SK-N-MC (cell line): ENCODE measurements at regions not wholly inside any gene's neighbourhood (a gene's known extent, or its start where the extent isn't known, plus 50 kb on each side); places are given as distances from the start of the nearest gene placed in this dataset.

Experiments used
- DNase-seq: peaks from one replicate; pipeline ENCODE4 v3.0.0-alpha.2; 2011; ENCODE audit warnings: low read depth, low spot score
- H3K27ac ChIP-seq: fragments of 200-600 bp; sonication (generic); 2 replicates; pipeline ENCODE4 v1.5.1; 2016; ENCODE audit warnings: mixed run types
- H3K36me3 ChIP-seq: fragments of 200-600 bp; sonication (generic); 2 replicates; pipeline ENCODE4 v1.6.1; 2017; ENCODE audit warnings: antibody characterized with exemption, low read length, mixed read lengths; ENCODE audit not compliant: insufficient read depth
- H3K4me3 ChIP-seq: fragments of 200-600 bp; sonication (generic); 2 replicates; pipeline ENCODE4 v1.5.1; 2016
- H3K9ac ChIP-seq: fragments of 200-600 bp; sonication (generic); 2 replicates; pipeline ENCODE4 v1.8.0; 2017; ENCODE audit warnings: mixed run types, mixed read lengths; ENCODE audit not compliant: insufficient read length
- H3K9me3 ChIP-seq: fragments of 200-600 bp; sonication (generic); 2 replicates; pipeline ENCODE4 v1.6.1; 2017; ENCODE audit warnings: low read depth, mild to moderate bottlenecking, antibody characterized with exemption, low read length, moderate library complexity, mixed read lengths
- EZH2 ChIP-seq: fragments of 200-600 bp; sonication (generic); IDR thresholded peaks from one replicate; pipeline ENCODE4 v1.6.1; 2017; ENCODE audit warnings: antibody characterized with exemption
- FOXP2 ChIP-seq: optimal IDR thresholded peaks from 2 replicates; pipeline ENCODE3; 2011; ENCODE audit warnings: mild to moderate bottlenecking, moderate library complexity; ENCODE audit not compliant: insufficient read depth; ENCODE audit errors: extremely low read length, control extremely low read depth
- POLR2AphosphoS5 ChIP-seq: IDR thresholded peaks from 2 replicates; pipeline ENCODE4 v1.6.1; 2012; ENCODE audit warnings: mild to moderate bottlenecking, low read depth, low read length, borderline replicate concordance

GRCh38 chr1:98471633-98472032 is 189.9 kb upstream of the SNX7 start:
- H3K4me3 ChIP-seq, result no peak overlapping the region
- TF ChIP-seq POLR2AphosphoS5, result no peak
- no peak for TF ChIP-seq FOXP2
- no peak for TF ChIP-seq EZH2
- no peak overlapping the region for H3K27ac ChIP-seq
- no peak for DNase-seq
- no peak overlapping the region for H3K9ac ChIP-seq
- H3K36me3 ChIP-seq, result no peaks in the 10 kb centered on the region
- no peaks in the 10 kb centered on the region for H3K9me3 ChIP-seq

- no peak for TF ChIP-seq FOXP2
- Histone ChIP-seq H3K9me3 (no peaks in the 10 kb centered on the region), H3K9ac (no peak overlapping the region), H3K36me3 (no peaks in the 10 kb centered on the region), H3K4me3 (no peak overlapping the region), H3K27ac (no peak overlapping the region)
- DNase-seq, result peak; percentile 66
Observed at GRCh38 chr1:98468111-98468717, 193.3 kb upstream of the SNX7 start.

DNA sequence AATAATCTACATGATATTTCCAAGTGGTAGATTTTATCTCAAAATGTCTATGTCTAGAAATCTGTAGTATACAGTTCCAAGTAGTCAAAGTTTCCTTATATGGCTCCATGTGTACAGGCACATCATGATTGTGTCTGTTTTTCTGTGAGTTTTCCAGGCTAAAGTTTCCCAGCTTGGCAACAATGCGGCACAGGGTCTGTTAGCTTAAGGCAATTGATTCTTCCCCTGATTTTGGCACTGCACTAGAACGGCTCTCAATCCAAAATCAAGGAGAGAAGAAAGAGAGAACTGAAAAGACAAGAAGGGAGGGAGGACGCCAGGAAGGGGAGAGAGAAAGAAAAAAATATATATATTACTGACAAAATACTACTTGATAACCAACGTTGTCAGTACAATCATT is 193.9 kb upstream of the SNX7 start:
- H3K9ac ChIP-seq, result peak overlapping the region; percentile 2
- H3K27ac ChIP-seq, result no peak overlapping the region
- no peaks in the 10 kb centered on the region for H3K36me3 ChIP-seq
- no peaks in the 10 kb centered on the region for H3K9me3 ChIP-seq
- DNase-seq, result no peak
- H3K4me3 ChIP-seq, result no peak overlapping the region
- TF ChIP-seq EZH2 (no peak), FOXP2 (no peak), POLR2AphosphoS5 (no peak)

- H3K4me3 ChIP-seq, result no peak overlapping the region
- no peak for DNase-seq
- H3K9ac ChIP-seq, result no peak overlapping the region
- no peak overlapping the region for H3K27ac ChIP-seq
- H3K36me3 ChIP-seq, result no peaks in the 10 kb centered on the region
- no peaks in the 10 kb centered on the region for H3K9me3 ChIP-seq
- TF ChIP-seq POLR2AphosphoS5, result no peak
Observed at GRCh38 chr1:98467122-98467521, 194.4 kb upstream of the SNX7 start.

DNA sequence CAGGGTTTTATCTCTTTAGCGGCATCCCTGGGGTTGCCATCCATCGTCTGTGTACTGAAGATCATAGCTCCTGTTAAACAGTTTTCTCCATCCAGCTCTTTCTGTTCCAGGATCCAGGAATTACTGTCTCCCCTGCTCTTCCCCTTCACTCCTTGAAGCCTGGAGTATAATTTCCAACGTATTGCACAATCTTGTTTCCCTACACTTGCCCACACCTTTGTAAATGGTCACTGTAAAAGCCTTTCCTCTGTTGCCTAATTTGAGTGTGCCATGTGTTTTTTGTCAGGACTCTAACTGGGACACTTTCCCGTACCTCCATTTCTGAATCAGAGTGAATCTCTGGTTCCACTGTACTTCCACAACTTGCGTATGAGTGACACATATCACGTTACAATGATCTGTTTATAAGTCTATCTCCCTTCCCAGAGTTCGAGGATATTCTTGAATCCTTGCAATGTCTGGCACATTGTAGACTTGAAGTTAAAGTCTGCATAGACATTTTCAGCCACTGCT is 199.6 kb upstream of the SNX7 start:
- Histone ChIP-seq H3K4me3 (no peak overlapping the region), H3K9ac (no peak overlapping the region), H3K27ac (no peak overlapping the region), H3K9me3 (no peaks in the 10 kb centered on the region), H3K36me3 (no peaks in the 10 kb centered on the region)
- DNase-seq, result no peak
- TF ChIP-seq FOXP2 (no peak), POLR2AphosphoS5 (no peak), EZH2 (no peak)

DNA sequence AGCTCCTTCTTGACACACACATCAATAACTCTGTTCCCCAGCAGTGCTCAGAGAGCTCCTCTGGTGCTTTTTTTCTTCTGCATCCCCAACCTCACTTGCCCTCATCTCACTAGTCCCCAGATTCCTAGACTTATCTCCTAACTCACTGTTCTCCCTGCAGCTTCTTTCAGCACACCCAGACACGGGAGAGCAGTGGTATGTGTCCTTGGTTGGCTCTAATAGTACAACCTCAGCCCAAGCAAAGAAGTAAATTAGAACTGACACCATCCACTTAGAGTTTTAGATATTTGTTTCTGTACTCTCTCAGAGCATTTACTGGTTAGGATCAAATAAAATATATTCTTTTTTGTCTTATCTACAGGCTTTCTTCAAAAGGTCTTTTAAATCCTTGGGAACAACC is 201.4 kb upstream of the SNX7 start:
- no peaks in the 10 kb centered on the region for H3K9me3 ChIP-seq
- H3K36me3 ChIP-seq, result no peaks in the 10 kb centered on the region
- no peak overlapping the region for H3K27ac ChIP-seq
- H3K9ac ChIP-seq, result no peak overlapping the region
- no peak overlapping the region for H3K4me3 ChIP-seq
- DNase-seq, result no peak
- TF ChIP-seq EZH2 (no peak), FOXP2 (no peak), POLR2AphosphoS5 (no peak)

DNA sequence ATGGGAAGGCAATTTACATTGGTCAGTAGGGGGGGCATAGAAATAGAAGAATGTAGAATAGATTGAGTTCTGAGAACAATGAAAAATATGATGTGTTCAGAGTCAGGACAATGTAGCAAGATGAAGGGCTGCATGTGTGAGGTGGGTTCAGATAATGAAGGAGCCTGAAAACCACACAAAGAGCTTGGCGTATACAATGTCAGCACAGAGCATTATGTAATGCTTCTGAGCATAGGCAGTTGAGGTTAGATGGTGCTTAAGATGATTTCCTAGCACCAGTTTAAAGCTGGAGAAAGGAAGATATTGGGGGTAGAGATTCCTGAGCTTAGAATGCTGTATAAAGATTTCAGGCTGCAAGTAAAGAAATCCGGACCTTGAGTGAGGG is 202.0 kb upstream of the SNX7 start:
- no peak overlapping the region for H3K9ac ChIP-seq
- H3K36me3 ChIP-seq, result no peaks in the 10 kb centered on the region
- no peak overlapping the region for H3K27ac ChIP-seq
- no peaks in the 10 kb centered on the region for H3K9me3 ChIP-seq
- no peak for TF ChIP-seq POLR2AphosphoS5
- no peak for TF ChIP-seq FOXP2
- TF ChIP-seq EZH2, result no peak
- DNase-seq, result no peak
- H3K4me3 ChIP-seq, result no peak overlapping the region

GRCh38 chr1:98458511-98459485 is 202.7 kb upstream of the SNX7 start:
- H3K4me3 ChIP-seq, result no peak overlapping the region
- H3K36me3 ChIP-seq, result no peaks in the 10 kb centered on the region

More at GRCh38 chr1:98458511-98459485, 202.7 kb upstream of the SNX7 start:
- H3K9me3 ChIP-seq, result no peaks in the 10 kb centered on the region
- H3K27ac ChIP-seq, result no peak overlapping the region
- TF ChIP-seq POLR2AphosphoS5 (no peak), FOXP2 (no peak), EZH2 (no peak)
- no peak overlapping the region for H3K9ac ChIP-seq
- no peak for DNase-seq
